ENCODE measurements at regions not wholly inside any gene's neighbourhood (a gene's known extent, or its start where the extent isn't known, plus 50 kb on each side); places are given as distances from the start of the nearest gene placed in this dataset.

DNA sequence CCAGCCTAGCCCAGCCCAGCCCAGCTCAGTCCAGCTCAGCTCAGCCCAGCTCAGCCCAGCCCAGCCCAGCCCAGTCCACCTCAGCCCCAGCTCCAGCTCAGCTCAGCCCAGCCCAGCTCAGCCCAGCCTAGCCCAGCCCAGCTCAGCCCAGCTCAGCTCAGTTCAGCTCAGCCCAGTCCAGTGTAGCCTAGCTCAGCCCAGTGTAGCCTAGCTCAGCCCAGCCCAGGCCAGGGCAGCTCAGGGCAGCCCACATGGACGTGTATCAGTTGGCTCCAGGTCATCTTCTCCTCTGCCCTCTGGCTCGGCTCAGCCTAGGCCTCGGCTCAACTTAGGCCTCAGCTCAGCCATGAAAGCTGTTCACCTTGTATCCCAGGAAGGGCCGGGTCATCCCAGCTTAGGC, 64.7 kb downstream of the TMEM121 start:
- TF ChIP-seq, protein P1, sequence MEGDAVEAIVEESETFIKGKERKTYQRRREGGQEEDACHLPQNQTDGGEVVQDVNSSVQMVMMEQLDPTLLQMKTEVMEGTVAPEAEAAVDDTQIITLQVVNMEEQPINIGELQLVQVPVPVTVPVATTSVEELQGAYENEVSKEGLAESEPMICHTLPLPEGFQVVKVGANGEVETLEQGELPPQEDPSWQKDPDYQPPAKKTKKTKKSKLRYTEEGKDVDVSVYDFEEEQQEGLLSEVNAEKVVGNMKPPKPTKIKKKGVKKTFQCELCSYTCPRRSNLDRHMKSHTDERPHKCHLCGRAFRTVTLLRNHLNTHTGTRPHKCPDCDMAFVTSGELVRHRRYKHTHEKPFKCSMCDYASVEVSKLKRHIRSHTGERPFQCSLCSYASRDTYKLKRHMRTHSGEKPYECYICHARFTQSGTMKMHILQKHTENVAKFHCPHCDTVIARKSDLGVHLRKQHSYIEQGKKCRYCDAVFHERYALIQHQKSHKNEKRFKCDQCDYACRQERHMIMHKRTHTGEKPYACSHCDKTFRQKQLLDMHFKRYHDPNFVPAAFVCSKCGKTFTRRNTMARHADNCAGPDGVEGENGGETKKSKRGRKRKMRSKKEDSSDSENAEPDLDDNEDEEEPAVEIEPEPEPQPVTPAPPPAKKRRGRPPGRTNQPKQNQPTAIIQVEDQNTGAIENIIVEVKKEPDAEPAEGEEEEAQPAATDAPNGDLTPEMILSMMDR (IDR thresholded peaks at IDR 0.05) = no peak
- no peak for TF ChIP-seq POLR2A (IDR thresholded peaks at IDR 0.05)
